ENCODE measurements at regions not wholly inside any gene's neighbourhood (a gene's known extent, or its start where the extent isn't known, plus 50 kb on each side); places are given as distances from the start of the nearest gene placed in this dataset.

GRCh38 chr13:31044364-31045285 lies 112.2 kb downstream of the TEX26 start:
- DNase-seq (ENCODE audit: low read depth in 2 of 2): peak; percentile 86 to 87
- TF ChIP-seq, protein P1, sequence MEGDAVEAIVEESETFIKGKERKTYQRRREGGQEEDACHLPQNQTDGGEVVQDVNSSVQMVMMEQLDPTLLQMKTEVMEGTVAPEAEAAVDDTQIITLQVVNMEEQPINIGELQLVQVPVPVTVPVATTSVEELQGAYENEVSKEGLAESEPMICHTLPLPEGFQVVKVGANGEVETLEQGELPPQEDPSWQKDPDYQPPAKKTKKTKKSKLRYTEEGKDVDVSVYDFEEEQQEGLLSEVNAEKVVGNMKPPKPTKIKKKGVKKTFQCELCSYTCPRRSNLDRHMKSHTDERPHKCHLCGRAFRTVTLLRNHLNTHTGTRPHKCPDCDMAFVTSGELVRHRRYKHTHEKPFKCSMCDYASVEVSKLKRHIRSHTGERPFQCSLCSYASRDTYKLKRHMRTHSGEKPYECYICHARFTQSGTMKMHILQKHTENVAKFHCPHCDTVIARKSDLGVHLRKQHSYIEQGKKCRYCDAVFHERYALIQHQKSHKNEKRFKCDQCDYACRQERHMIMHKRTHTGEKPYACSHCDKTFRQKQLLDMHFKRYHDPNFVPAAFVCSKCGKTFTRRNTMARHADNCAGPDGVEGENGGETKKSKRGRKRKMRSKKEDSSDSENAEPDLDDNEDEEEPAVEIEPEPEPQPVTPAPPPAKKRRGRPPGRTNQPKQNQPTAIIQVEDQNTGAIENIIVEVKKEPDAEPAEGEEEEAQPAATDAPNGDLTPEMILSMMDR (IDR thresholded peaks at IDR 0.05; ENCODE audit: low read depth, low read length): peak; percentile 94
- H3K4me3 ChIP-seq (replicated peaks in 1 of 2; ENCODE audit: low read depth in 2 of 2, low read length in 2 of 2): no peak overlapping the region

GRCh38 chr13:31043957-31044356 lies 111.5 kb downstream of the TEX26 start:
- no peak overlapping the region for H3K4me3 ChIP-seq (replicated peaks in 1 of 2; ENCODE audit: low read depth in 2 of 2, low read length in 2 of 2)
- TF ChIP-seq, protein P1 (IDR thresholded peaks at IDR 0.05; ENCODE audit: low read depth, low read length): peak; percentile 60
- DNase-seq (ENCODE audit: low read depth in 2 of 2): peak in 1 of 2 donors; percentile 30

DNA sequence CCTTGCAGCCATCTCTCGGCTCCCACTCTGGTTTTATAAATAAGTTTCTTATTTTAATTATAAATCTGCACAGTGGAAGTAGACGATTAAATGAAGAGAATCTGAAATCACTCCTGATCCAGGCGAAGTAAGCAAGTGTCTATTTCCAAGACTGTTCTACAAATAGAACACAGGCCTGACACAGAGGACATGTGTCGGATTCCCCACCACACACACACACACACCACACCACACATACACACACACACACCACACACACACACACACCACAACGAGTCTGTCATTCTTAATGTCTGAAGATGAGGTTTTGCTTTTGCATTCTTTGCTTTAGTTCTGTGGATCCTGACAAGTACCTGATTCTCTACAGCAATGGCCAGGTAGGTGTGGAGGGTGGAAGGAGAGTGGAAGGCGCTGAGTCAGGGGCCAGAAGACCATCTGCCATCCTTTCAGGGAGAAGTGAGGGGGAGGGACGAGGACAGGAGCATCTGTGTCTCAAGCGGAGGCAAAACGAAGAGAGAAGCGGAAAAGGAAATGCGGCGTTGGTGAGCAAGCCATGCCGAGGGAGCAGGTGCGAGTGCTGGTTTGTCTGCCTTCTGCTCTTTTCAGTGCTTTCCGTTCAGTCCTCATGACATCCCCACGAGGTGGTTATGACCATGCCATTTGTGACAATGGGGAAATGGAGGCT lies 110.2 kb downstream of the TEX26 start:
- TF ChIP-seq, protein P1 (IDR thresholded peaks at IDR 0.05; ENCODE audit: low read depth, low read length): no peak
- H3K4me3 ChIP-seq (replicated peaks in 1 of 2; ENCODE audit: low read depth in 2 of 2, low read length in 2 of 2): no peak overlapping the region
- DNase-seq (ENCODE audit: low read depth in 2 of 2): no peak

GRCh38 chr13:31042049-31042448 lies 109.6 kb downstream of the TEX26 start:
- H3K4me3 ChIP-seq (replicated peaks in 1 of 2; ENCODE audit: low read depth in 2 of 2, low read length in 2 of 2): no peak overlapping the region
- TF ChIP-seq, protein P1 (IDR thresholded peaks at IDR 0.05; ENCODE audit: low read depth, low read length): no peak
- DNase-seq (ENCODE audit: low read depth in 2 of 2): no peak

- no peak overlapping the region for H3K4me3 ChIP-seq (replicated peaks in 1 of 2; ENCODE audit: low read depth in 2 of 2, low read length in 2 of 2)
- peak in 1 of 2 donors; percentile 21 for DNase-seq (ENCODE audit: low read depth in 2 of 2)
- TF ChIP-seq, protein P1 (IDR thresholded peaks at IDR 0.05; ENCODE audit: low read depth, low read length): no peak
These were observed 106.5 kb downstream of the TEX26 start for GRCh38 chr13:31038834-31039552.

GRCh38 chr13:31037874-31038500 lies 105.5 kb downstream of the TEX26 start:
- TF ChIP-seq, protein P1 (IDR thresholded peaks at IDR 0.05; ENCODE audit: low read depth, low read length): no peak
- H3K4me3 ChIP-seq (replicated peaks in 1 of 2; ENCODE audit: low read depth in 2 of 2, low read length in 2 of 2): no peak overlapping the region
- DNase-seq (ENCODE audit: low read depth in 2 of 2): no peak
